NCI-H2227 (cell line): ENCODE measurements at regions not wholly inside any gene's neighbourhood (a gene's known extent, or its start where the extent isn't known, plus 50 kb on each side); places are given as distances from the start of the nearest gene placed in this dataset.
"Not testable (repeated sequence)": the region's sequence is repeated elsewhere in the genome, so short reads cannot be mapped to it uniquely, and the experiment has no call there.

ENCODE experiments used
- DNase-seq: peaks from one replicate; lab custom pipeline; 2025; ENCODE audit not compliant: unreplicated experiment; lab: John Stamatoyannopoulos, UW

DNA sequence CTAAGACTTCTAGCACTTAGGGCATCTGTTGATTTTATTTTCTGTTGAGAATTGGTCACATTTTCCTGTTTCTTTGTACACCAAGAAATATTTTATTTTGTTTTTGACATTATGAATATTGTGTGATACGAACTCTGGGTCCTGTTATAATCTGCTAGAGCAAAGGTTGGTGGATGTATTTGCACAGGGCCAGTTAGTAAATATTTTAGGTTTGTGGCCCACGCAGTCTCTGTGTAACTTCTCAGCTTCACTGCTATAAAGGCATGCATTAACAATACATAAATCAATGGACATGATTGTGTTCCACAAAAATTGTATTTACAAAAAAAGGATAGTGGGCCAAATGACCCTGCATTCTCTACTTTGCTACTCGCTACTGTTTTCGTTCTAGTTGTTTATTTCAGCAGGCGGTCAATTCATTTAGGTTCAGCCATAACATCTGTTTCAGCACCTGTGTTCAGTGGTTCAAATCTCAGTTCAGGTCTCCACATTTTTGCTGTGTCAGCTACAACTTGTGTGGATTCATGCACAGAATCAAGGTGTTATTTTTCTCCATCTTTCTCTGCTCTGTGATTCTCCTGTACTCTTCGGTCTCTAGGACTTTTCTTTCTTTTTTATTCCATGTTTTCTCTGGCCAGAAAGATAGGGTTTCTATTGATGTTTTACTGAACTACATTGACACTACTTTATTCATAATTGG is 786.2 kb downstream of the ETS1 start:
- no peak for DNase-seq

GRCh38 chr11:127795326-127795725 is 792.0 kb downstream of the ETS1 start:
- no peak for DNase-seq

DNA sequence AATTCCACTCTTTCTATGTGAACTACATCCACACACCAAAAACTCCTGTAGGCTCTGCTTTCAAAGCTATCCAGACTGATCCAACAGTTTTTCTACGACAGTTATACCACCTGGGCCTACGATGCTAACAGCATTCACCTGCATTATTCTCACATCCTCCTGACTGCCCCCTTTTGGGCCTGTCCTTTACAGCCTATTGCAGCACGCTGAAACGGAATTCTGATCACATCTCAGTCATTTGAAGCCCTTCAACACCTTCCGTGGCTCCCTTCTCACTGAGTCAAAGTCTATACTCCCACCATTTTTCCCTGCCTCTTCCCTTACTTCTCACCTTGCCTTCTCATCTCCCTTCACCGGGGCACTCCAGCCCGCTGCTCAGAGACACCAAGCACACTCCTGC is 791.3 kb upstream of the KIRREL3 start:
- DNase-seq = no peak

GRCh38 chr11:127790592-127790991 is 790.0 kb upstream of the KIRREL3 start:
- no peak for DNase-seq

DNA sequence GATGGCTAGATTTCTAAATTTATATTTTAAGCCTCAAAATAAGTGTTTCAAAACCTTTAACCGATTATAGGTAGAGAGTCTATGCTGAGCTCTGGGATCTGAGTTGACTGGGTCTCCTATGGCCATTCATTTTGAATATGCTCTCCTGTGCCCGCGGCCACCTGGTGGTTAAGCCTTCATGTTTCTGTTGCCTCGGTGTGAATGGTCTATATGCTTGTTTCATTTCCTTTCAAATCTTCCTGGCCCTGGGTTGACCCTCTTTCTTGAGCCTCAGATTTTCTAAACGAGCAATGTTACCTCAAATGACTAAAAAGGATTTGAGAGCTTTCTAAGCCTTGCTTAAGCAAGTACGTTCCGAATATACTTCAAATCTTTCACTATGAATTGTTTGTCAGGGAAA is 789.4 kb upstream of the KIRREL3 start:
- DNase-seq = no peak

DNA sequence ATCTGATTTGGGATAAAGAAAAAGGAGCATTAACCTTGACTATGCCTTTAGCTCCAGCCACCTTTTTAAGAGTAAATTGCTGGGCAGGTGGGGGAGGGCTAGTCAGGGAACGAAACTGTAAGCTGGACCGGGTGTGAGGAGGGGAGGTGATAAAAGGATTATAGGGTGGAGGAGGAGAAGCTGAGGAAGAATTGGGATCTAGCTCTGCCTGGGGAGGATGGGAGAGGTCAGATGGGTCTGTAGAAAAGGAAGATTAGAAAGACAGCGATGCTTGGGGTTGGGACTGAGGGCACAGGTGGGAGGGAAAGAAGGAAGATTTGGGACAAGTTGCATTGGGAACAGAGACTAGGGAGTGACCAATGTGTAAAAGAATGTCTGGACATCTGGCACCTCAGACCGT is 772.4 kb upstream of the KIRREL3 start:
- not testable (repeated sequence) for DNase-seq

GRCh38 chr11:127768931-127769330 is 768.4 kb upstream of the KIRREL3 start:
- not testable (repeated sequence) for DNase-seq

DNA sequence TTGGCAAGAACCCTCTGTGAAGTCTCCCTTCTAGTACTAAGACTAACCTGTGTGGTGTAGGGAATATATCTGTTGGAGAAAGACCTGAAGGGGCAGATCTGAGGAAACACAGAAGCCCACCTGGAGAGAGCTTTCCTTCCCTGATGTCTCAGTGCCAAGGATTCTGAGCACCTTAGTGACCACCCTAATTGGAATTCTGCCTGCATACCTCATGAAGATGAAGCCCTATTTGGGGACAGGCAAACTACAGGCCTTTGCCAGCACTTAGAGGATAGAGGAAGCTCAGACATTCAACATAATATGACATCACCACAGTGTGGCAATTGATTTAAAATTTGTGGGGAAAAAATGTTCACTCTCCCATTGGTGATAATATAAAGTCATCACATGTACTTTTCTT is 766.2 kb upstream of the KIRREL3 start:
- DNase-seq = no peak

- DNase-seq = no peak
Measured at GRCh38 chr11:127738771-127739286, 738.3 kb upstream of the KIRREL3 start.

DNA sequence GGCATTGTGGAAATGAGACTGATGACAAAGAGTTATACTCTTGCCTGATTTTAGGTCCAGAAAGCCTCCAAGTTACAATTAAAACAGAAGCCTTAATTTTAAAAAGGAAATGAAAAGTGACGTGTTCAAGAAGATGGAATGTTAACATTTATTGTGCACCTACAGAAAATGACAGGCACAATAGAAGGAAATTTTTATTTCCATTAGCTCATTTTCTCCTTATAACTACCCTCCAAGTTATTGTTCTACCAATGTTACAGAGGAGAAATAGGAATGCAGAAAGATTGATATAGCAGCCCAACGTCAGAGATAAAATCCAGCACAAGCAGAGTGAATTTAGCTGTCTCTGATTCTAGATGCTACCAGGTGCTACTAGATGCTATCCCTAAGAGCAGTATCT is 736.9 kb upstream of the KIRREL3 start:
- DNase-seq = no peak

GRCh38 chr11:127733552-127733951 is 733.0 kb upstream of the KIRREL3 start:
- DNase-seq = no peak

GRCh38 chr11:127726367-127726766 is 725.8 kb upstream of the KIRREL3 start:
- DNase-seq = no peak

GRCh38 chr11:127723714-127724113 is 723.1 kb upstream of the KIRREL3 start:
- no peak for DNase-seq

GRCh38 chr11:127713226-127713625 is 712.7 kb upstream of the KIRREL3 start:
- DNase-seq = no peak

DNA sequence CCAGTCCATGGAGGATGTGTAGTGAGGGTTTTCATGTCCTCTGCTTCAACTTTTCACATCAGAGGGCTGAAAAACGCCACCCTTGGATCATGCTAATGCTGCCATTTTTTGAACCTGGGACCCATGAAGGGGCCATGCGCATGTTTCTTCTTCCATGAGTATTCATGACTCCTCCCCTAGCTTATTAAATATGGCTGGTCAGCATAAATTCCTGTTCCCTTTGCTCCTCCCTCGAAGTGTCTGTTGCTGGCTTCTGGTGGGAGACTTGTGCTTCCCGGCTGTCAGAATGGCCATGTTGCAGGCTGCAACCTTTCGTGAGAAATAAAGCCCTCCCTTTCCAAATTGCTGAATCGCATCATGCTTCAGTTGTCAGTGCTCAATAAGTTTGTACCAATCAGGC is 711.2 kb upstream of the KIRREL3 start:
- DNase-seq = no peak

- no peak for DNase-seq
Measured at GRCh38 chr11:127710831-127711230, 710.3 kb upstream of the KIRREL3 start.

DNA sequence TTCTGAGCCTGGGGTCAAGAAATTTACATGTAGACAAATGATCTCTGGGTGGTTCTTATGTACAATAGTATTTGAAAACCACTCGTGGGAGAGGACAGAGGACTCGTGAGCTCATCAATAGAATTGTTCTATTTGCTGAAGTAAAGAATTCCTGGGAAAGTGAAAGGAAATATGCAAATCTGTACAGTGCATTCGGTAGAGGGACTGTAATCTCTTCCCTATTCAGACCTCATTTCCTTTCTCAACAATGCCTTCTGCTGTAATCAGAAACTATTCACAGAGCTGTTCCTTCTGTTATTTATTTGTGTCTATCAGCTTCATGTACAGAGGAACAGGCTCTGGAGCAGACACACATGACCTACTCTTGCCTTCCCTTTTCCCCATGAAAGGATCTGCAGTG is 709.4 kb upstream of the KIRREL3 start:
- DNase-seq = no peak

GRCh38 chr11:127693686-127694085 is 693.1 kb upstream of the KIRREL3 start:
- no peak for DNase-seq

- DNase-seq = no peak
Measured at GRCh38 chr11:127683321-127683720, 682.8 kb upstream of the KIRREL3 start.

GRCh38 chr11:127679816-127680545 is 679.4 kb upstream of the KIRREL3 start:
- DNase-seq = no peak

GRCh38 chr11:127678631-127679030 is 678.1 kb upstream of the KIRREL3 start:
- no peak for DNase-seq

DNA sequence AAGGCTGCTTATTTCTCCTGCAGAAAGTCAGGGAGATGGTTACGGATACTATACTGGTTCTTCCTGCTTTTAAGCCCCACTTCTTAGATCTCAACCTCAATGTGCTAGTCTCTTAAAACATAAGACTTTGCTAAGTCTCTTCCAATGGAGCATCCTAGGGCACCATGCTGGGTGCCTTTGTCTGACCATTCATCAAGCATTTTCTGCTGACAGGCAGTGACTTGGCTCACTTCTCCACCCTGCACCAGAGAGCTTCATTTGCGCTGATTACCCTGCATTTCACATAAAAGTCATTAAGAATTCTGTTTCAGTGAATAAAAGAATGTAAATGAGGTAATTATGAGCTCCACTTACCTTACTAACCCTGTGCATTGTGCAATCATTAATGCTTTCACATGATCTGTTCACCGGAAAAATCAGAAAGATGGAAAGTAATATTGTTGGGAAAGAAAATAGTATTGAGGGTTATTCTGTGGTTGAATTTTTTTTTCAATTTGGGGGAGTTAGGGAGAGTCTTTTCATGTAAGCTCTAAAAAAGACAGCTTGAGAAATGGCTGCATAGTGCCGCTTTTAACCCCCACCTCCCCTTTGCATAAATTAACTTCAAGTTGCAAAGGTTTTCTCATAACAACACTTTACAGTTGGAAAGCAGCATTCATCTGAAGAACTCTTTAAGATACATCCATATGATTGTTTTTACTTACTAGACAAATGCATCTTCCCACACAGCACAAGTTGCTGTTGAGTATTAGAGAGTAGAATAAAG is 677.3 kb upstream of the KIRREL3 start:
- DNase-seq = no peak
